Natural killer cell (primary cell): ENCODE measurements at regions not wholly inside any gene's neighbourhood (a gene's known extent, or its start where the extent isn't known, plus 50 kb on each side); places are given as distances from the start of the nearest gene placed in this dataset.

Experiments used
- ATAC-seq, 3 donors: fragments of 150-1000 bp in 2 of 3; fragments of 200-7000 bp in 1 of 3; cut with Tn5 transposase; 1 replicate in 1 of 3; 2 replicates in 2 of 3; pipeline ENCODE4 v1.10.0; 2021; ENCODE audit warnings: mild to moderate bottlenecking in 2 of 3, moderate library complexity in 2 of 3
- DNase-seq, 2 donors: peaks; one replicate each; pipeline versions ENCODE4 v3.0.0 to v3.0.0-alpha.2; 2013 to 2021; ENCODE audit warnings: mixed read lengths in 1 of 2
- H3K27ac ChIP-seq: one replicate; pipeline ENCODE4 v1.5.1; 2013; ENCODE audit warnings: mild to moderate bottlenecking, low read length
- H3K27me3 ChIP-seq: one replicate; pipeline ENCODE4 v1.6.1; 2013; ENCODE audit warnings: low read length; ENCODE audit not compliant: control insufficient read depth, insufficient read depth
- H3K36me3 ChIP-seq: one replicate; pipeline ENCODE4 v1.6.1; 2013; ENCODE audit warnings: low read length; ENCODE audit not compliant: control insufficient read depth, insufficient read depth
- H3K4me1 ChIP-seq: one replicate; pipeline ENCODE4 v1.6.1; 2013; ENCODE audit warnings: low read length; ENCODE audit not compliant: control insufficient read depth, insufficient read depth
- H3K4me3 ChIP-seq: one replicate; pipeline ENCODE4 v1.5.1; 2013; ENCODE audit warnings: low read length
- H3K9me3 ChIP-seq: one replicate; pipeline ENCODE4 v1.6.1; 2013; ENCODE audit warnings: low read length; ENCODE audit not compliant: control insufficient read depth, insufficient read depth
- H3K27ac Mint-ChIP-seq, 2 donors: one replicate each; pipeline ENCODE4 v1.8.0; 2022; ENCODE audit warnings: mild to moderate bottlenecking in 2 of 2, mixed read lengths in 2 of 2, moderate library complexity in 1 of 2
- H3K27me3 Mint-ChIP-seq, 2 donors: one replicate each; pipeline ENCODE4 v1.8.0; 2022; ENCODE audit warnings: low read depth in 2 of 2, mixed read lengths in 2 of 2
- H3K36me3 Mint-ChIP-seq: one replicate; pipeline ENCODE4 v1.8.0; 2022; ENCODE audit warnings: mixed read lengths
- H3K4me1 Mint-ChIP-seq, 2 donors: one replicate each; pipeline ENCODE4 v1.8.0; 2022; ENCODE audit warnings: mixed read lengths in 2 of 2
- H3K4me3 Mint-ChIP-seq: one replicate; pipeline ENCODE4 v1.8.0; 2022; ENCODE audit warnings: mild to moderate bottlenecking, moderate library complexity, mixed read lengths
- H3K9me3 Mint-ChIP-seq, 2 donors: one replicate each; pipeline ENCODE4 v1.8.0; 2022; ENCODE audit warnings: mixed read lengths in 2 of 2
- CTCF ChIP-seq: fragments of 200-600 bp; IDR thresholded peaks from one replicate; pipeline ENCODE4 v1.8.0; 2022; ENCODE audit warnings: antibody characterized with exemption
- WGBS: methylation state at CpG from one replicate; pipeline ENCODE4 v1.1.7; 2013; ENCODE audit warnings: missing lambda C conversion rate; ENCODE audit not compliant: insufficient coverage; 5-methylcytosine and 5-hydroxymethylcytosine counted together
- intact Hi-C: fragments of 100-400 bp; cut with micrococcal nuclease; formaldehyde crosslinking; loops from one replicate; pipeline ENCODE4 v1.14.2; 2022

DNA sequence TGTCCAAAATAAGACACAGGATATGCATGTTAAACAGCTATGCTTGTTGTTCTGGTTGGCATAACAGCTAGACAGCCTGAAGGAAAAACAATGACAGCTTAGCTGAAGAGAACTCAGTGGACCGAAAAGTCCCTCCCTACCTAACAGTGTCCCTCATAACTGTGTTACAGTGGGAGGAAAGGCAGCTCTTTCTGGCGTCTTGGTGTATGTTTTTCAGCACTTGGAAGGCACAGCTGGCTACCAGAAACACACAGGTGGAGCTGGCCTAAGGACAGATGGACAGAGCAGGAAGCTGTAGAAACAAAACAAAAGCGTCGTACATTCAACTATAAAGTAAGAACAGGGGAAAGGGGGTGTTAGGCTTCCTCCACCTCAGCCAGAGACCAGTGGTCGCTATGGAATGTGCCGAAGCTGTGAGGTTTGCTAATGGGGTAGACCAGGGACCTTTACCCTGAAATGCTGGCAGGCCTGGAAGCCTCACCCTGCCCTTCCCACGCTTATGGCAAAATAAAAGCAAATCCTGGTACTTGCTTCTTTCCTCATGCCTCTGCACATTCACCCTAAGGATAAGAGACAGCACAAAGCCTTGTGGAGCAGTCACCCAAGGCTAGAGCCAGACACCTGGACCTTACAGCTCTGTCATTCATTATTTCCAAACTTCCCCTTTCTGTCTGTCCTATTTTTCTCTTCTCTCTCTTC is 103.5 kb upstream of the TRIB2 start:
- Histone ChIP-seq H3K4me3 (no peak overlapping the region), H3K9me3 (no peaks in the 10 kb centered on the region), H3K36me3 (no peaks in the 10 kb centered on the region), H3K4me1 (no peaks in the 10 kb centered on the region), H3K27me3 (no peaks in the 10 kb centered on the region), H3K27ac (no peak overlapping the region)
- intact Hi-C loops, result no loop called here
- no peak for TF ChIP-seq CTCF
- no peak for ATAC-seq
- 88% methylated on average over 6 of the region's 7 CpGs for WGBS
- H3K27ac Mint-ChIP-seq, result no peak overlapping the region
- DNase-seq, result no peak
- H3K4me1 Mint-ChIP-seq, result no peaks in the 10 kb centered on the region
- no peaks in the 10 kb centered on the region for H3K9me3 Mint-ChIP-seq
- peaks cover 0 to 2% of the 10 kb centered on the region in 2 donors for H3K27me3 Mint-ChIP-seq
- no peaks in the 10 kb centered on the region for H3K36me3 Mint-ChIP-seq
- no peak overlapping the region for H3K4me3 Mint-ChIP-seq

DNA sequence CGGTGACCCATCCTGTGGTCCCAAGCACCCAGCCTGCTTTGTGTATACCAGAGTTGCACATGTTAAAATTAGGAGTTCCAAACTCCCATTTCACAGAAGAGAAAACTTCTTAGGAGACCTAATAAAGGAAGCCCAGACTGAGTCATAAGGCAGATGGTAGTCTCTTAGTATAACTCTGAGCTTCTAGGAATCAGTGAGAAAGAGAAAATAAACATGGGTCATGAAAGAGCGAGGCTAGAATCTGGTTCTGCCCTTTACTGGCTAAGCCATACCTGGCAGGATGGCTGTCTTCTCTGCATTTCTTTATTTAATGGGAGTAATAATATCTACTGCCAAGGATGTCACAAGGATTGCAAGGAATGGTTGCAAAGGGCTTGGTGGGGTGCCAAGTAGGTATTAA is 101.2 kb upstream of the TRIB2 start:
- Histone ChIP-seq H3K36me3 (no peaks in the 10 kb centered on the region), H3K27me3 (no peaks in the 10 kb centered on the region), H3K4me1 (no peaks in the 10 kb centered on the region), H3K9me3 (no peaks in the 10 kb centered on the region), H3K4me3 (no peak overlapping the region), H3K27ac (no peak overlapping the region)
- no peak overlapping the region for H3K4me3 Mint-ChIP-seq
- DNase-seq (no peak), ATAC-seq (no peak)
- peaks cover 12% of the 10 kb centered on the region in 2 donors for H3K4me1 Mint-ChIP-seq
- no peaks in the 10 kb centered on the region for H3K36me3 Mint-ChIP-seq
- H3K27me3 Mint-ChIP-seq, result peaks cover 0 to 2% of the 10 kb centered on the region in 2 donors
- H3K9me3 Mint-ChIP-seq, result no peaks in the 10 kb centered on the region
- WGBS, result 95% methylated on average over 2 of the region's 2 CpGs
- TF ChIP-seq CTCF, result no peak
- intact Hi-C loops, result no loop called here
- no peak overlapping the region for H3K27ac Mint-ChIP-seq

GRCh38 chr2:12616456-12617156 is 100.1 kb upstream of the TRIB2 start:
- intact Hi-C loops, result no loop called here
- WGBS, result no CpG with 5 or more reads among the region's 2 CpGs
- no peak overlapping the region for H3K27ac Mint-ChIP-seq
- no peaks in the 10 kb centered on the region for H3K36me3 ChIP-seq
- H3K36me3 Mint-ChIP-seq, result no peaks in the 10 kb centered on the region
- H3K9me3 Mint-ChIP-seq, result no peaks in the 10 kb centered on the region
- TF ChIP-seq CTCF, result no peak
- no peak for DNase-seq
- no peaks in the 10 kb centered on the region for H3K27me3 Mint-ChIP-seq
- no peak overlapping the region for H3K4me3 Mint-ChIP-seq
- no peak overlapping the region for H3K4me3 ChIP-seq
- no peaks in the 10 kb centered on the region for H3K9me3 ChIP-seq
- H3K27ac ChIP-seq, result no peak overlapping the region
- ATAC-seq, result no peak
- H3K4me1 ChIP-seq, result no peaks in the 10 kb centered on the region
- H3K27me3 ChIP-seq, result no peaks in the 10 kb centered on the region
- H3K4me1 Mint-ChIP-seq, result peaks cover 13 to 14% of the 10 kb centered on the region in 2 donors
